ENCODE measurements at regions not wholly inside any gene's neighbourhood (a gene's known extent, or its start where the extent isn't known, plus 50 kb on each side); places are given as distances from the start of the nearest gene placed in this dataset.

DNA sequence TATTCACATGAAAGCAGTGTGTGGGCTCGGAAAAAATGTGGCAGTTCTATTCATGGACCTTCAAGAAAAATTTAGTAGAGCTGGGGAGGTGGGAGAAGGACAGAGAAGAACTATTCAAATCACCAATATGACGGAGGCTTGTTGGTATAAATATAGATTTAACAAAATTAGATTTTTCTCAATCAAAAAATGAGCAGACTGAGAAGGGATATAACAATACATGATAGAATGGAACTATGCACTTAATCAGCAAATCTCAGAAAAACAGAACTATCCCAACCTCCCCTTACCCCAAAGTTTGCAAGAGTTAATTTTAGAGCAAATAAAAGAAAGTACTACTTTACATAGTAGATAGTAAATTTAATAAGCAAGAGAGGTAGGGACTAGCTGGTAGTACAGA is 194.6 kb upstream of the BCL6 start (continued):
- TF ChIP-seq, protein P1, sequence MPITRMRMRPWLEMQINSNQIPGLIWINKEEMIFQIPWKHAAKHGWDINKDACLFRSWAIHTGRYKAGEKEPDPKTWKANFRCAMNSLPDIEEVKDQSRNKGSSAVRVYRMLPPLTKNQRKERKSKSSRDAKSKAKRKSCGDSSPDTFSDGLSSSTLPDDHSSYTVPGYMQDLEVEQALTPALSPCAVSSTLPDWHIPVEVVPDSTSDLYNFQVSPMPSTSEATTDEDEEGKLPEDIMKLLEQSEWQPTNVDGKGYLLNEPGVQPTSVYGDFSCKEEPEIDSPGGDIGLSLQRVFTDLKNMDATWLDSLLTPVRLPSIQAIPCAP (CRISPR knock-in tag; IDR thresholded peaks at IDR 0.05): no peak
- TF ChIP-seq ZNF232 (CRISPR knock-in tag; IDR thresholded peaks at IDR 0.05): no peak
- TF ChIP-seq, protein P2, sequence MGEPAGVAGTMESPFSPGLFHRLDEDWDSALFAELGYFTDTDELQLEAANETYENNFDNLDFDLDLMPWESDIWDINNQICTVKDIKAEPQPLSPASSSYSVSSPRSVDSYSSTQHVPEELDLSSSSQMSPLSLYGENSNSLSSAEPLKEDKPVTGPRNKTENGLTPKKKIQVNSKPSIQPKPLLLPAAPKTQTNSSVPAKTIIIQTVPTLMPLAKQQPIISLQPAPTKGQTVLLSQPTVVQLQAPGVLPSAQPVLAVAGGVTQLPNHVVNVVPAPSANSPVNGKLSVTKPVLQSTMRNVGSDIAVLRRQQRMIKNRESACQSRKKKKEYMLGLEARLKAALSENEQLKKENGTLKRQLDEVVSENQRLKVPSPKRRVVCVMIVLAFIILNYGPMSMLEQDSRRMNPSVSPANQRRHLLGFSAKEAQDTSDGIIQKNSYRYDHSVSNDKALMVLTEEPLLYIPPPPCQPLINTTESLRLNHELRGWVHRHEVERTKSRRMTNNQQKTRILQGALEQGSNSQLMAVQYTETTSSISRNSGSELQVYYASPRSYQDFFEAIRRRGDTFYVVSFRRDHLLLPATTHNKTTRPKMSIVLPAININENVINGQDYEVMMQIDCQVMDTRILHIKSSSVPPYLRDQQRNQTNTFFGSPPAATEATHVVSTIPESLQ (CRISPR knock-in tag; IDR thresholded peaks at IDR 0.05): no peak
- TF ChIP-seq TEAD1 (CRISPR knock-in tag; IDR thresholded peaks at IDR 0.05): no peak
- TF ChIP-seq IRF2 (CRISPR knock-in tag; IDR thresholded peaks at IDR 0.05; ENCODE audit: borderline replicate concordance, low read depth): no peak
- TF ChIP-seq, protein P3, sequence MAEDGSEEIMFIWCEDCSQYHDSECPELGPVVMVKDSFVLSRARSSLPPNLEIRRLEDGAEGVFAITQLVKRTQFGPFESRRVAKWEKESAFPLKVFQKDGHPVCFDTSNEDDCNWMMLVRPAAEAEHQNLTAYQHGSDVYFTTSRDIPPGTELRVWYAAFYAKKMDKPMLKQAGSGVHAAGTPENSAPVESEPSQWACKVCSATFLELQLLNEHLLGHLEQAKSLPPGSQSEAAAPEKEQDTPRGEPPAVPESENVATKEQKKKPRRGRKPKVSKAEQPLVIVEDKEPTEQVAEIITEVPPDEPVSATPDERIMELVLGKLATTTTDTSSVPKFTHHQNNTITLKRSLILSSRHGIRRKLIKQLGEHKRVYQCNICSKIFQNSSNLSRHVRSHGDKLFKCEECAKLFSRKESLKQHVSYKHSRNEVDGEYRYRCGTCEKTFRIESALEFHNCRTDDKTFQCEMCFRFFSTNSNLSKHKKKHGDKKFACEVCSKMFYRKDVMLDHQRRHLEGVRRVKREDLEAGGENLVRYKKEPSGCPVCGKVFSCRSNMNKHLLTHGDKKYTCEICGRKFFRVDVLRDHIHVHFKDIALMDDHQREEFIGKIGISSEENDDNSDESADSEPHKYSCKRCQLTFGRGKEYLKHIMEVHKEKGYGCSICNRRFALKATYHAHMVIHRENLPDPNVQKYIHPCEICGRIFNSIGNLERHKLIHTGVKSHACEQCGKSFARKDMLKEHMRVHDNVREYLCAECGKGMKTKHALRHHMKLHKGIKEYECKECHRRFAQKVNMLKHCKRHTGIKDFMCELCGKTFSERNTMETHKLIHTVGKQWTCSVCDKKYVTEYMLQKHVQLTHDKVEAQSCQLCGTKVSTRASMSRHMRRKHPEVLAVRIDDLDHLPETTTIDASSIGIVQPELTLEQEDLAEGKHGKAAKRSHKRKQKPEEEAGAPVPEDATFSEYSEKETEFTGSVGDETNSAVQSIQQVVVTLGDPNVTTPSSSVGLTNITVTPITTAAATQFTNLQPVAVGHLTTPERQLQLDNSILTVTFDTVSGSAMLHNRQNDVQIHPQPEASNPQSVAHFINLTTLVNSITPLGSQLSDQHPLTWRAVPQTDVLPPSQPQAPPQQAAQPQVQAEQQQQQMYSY (CRISPR knock-in tag; IDR thresholded peaks at IDR 0.05): no peak
- TF ChIP-seq ZNF416 (CRISPR knock-in tag; IDR thresholded peaks at IDR 0.05): no peak
- TF ChIP-seq, protein P4, sequence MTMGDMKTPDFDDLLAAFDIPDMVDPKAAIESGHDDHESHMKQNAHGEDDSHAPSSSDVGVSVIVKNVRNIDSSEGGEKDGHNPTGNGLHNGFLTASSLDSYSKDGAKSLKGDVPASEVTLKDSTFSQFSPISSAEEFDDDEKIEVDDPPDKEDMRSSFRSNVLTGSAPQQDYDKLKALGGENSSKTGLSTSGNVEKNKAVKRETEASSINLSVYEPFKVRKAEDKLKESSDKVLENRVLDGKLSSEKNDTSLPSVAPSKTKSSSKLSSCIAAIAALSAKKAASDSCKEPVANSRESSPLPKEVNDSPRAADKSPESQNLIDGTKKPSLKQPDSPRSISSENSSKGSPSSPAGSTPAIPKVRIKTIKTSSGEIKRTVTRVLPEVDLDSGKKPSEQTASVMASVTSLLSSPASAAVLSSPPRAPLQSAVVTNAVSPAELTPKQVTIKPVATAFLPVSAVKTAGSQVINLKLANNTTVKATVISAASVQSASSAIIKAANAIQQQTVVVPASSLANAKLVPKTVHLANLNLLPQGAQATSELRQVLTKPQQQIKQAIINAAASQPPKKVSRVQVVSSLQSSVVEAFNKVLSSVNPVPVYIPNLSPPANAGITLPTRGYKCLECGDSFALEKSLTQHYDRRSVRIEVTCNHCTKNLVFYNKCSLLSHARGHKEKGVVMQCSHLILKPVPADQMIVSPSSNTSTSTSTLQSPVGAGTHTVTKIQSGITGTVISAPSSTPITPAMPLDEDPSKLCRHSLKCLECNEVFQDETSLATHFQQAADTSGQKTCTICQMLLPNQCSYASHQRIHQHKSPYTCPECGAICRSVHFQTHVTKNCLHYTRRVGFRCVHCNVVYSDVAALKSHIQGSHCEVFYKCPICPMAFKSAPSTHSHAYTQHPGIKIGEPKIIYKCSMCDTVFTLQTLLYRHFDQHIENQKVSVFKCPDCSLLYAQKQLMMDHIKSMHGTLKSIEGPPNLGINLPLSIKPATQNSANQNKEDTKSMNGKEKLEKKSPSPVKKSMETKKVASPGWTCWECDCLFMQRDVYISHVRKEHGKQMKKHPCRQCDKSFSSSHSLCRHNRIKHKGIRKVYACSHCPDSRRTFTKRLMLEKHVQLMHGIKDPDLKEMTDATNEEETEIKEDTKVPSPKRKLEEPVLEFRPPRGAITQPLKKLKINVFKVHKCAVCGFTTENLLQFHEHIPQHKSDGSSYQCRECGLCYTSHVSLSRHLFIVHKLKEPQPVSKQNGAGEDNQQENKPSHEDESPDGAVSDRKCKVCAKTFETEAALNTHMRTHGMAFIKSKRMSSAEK (CRISPR knock-in tag; IDR thresholded peaks at IDR 0.05; ENCODE audit: borderline replicate concordance): no peak
- TF ChIP-seq, protein P5, sequence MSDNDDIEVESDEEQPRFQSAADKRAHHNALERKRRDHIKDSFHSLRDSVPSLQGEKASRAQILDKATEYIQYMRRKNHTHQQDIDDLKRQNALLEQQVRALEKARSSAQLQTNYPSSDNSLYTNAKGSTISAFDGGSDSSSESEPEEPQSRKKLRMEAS (CRISPR knock-in tag; IDR thresholded peaks at IDR 0.05): no peak

DNA sequence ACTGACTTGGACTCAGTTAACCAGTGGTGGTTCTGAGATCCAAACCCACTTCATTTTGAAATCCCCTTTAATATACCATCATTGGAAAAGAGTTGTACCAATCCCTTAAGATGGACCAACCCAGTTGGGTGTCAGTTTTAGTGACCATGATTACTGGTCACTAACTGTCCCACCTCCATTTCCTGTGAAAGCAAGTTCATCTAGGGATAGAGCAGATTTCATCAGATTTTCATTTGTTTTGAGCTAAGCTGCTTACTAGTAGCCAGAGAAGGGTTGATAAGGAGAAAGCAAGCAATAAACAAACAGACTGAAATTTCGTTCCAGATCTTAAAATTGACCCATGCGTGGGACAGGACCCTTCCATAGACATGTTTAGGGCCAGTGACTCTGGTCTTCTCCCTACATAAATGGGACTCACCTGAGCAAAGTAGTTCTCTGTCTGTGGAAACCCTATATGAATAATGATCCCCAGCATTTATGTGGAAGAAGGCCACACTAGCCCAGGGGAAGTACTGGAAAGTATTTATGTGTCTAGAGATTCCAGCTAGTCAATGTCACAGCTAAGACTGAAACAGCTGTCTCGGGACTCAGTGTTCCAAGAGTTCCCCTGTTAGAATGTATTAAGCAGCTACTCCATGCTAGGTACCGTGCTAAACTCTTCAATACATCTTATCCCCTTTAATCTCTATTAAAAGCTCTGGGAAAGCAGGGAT is 196.0 kb upstream of the BCL6 start:
- Mint-ChIP-seq H3K27ac (no peak overlapping the region), H3K4me1 (peaks cover 6% of the 10 kb centered on the region), H3K27me3 (ENCODE audit: low read depth) (no peaks in the 10 kb centered on the region; the same call in 1 of the 2 replicates), H3K4me3 (no peak overlapping the region), H3K9me3 (no peaks in the 10 kb centered on the region), H3K36me3 (no peaks in the 10 kb centered on the region)
- no peak for ATAC-seq
- no peak for DNase-seq (ENCODE audit: low spot score)
- ChIA-PET CTCF (interaction anchor here (1.0 to 2.4 kb wide), 5 partner anchors 19 to 325 kb away, joined by 3 to 8 read pairs (median 5); no protein-coding TSS in a partner anchor), POLR2A (no interaction called here)
- TF ChIP-seq, protein P6, sequence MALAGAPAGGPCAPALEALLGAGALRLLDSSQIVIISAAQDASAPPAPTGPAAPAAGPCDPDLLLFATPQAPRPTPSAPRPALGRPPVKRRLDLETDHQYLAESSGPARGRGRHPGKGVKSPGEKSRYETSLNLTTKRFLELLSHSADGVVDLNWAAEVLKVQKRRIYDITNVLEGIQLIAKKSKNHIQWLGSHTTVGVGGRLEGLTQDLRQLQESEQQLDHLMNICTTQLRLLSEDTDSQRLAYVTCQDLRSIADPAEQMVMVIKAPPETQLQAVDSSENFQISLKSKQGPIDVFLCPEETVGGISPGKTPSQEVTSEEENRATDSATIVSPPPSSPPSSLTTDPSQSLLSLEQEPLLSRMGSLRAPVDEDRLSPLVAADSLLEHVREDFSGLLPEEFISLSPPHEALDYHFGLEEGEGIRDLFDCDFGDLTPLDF (CRISPR knock-in tag; IDR thresholded peaks at IDR 0.05): no peak
- TF ChIP-seq GRHL2 (CRISPR knock-in tag; IDR thresholded peaks at IDR 0.05; ENCODE audit: insufficient replicate concordance, severe bottlenecking): no peak
- TF ChIP-seq, protein P4 (CRISPR knock-in tag; IDR thresholded peaks at IDR 0.05; ENCODE audit: borderline replicate concordance): no peak
- no peak for TF ChIP-seq EMX1 (CRISPR knock-in tag; IDR thresholded peaks at IDR 0.05)
- TF ChIP-seq, protein P7, sequence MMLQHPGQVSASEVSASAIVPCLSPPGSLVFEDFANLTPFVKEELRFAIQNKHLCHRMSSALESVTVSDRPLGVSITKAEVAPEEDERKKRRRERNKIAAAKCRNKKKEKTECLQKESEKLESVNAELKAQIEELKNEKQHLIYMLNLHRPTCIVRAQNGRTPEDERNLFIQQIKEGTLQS (CRISPR knock-in tag; conservative IDR thresholded peaks at IDR 0.05): no peak
- TF ChIP-seq ZNF121 (CRISPR knock-in tag; IDR thresholded peaks at IDR 0.05): no peak
- TF ChIP-seq ZNF317 (CRISPR knock-in tag; IDR thresholded peaks at IDR 0.05; ENCODE audit: borderline replicate concordance, low read depth): no peak
- TF ChIP-seq HMGA2 (CRISPR knock-in tag; IDR thresholded peaks at IDR 0.05): no peak
- TF ChIP-seq ATF1 (CRISPR knock-in tag; IDR thresholded peaks at IDR 0.05): no peak

All from WTC11 (cell line).